Right ventricle myocardium inferior (tissue), 1 donor: ENCODE measurements at regions not wholly inside any gene's neighbourhood (a gene's known extent, or its start where the extent isn't known, plus 50 kb on each side); places are given as distances from the start of the nearest gene placed in this dataset.
"Not testable (repeated sequence)": the region's sequence is repeated elsewhere in the genome, so short reads cannot be mapped to it uniquely, and the experiment has no call there.

Experiments
- ATAC-seq: fragments of 200-7000 bp; cut with Tn5 transposase; one replicate; pipeline ENCODE4 v1.9.1; 2020; ENCODE audit warnings: mild to moderate bottlenecking, moderate library complexity
- DNase-seq: peaks from one replicate; pipeline ENCODE4 v3.0.0; 2021; ENCODE audit errors: missing footprints
- intact Hi-C: fragments of 100-400 bp; cut with DNase I; formaldehyde crosslinking; loops from one replicate; pipeline ENCODE4 v1.11.0; 2022
- donor health status: DM: no; HTN: yes; CAD: no; lungs with severe emphysema.

DNA sequence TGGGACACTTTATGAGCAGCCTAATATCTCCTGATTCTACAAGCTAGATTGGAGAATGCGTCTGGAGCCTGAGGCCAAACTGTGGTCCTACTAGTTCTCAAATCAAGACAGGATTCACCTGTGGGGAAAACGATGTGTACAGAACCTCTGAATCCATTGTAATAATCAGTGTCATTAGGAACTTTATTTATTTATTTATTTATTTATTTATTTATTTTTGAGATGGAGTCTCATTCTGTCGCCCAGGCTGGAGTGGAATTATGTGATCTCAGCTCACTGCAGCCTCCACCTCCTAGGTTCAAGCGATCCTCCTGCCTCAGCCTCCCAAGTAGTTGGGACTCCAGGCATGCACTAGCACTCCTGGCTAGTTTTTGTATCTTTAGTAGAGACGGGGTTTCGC lies 52.6 kb upstream of the KIF26B start:
- ATAC-seq, intact Hi-C loops, DNase-seq: not testable (repeated sequence)

DNA sequence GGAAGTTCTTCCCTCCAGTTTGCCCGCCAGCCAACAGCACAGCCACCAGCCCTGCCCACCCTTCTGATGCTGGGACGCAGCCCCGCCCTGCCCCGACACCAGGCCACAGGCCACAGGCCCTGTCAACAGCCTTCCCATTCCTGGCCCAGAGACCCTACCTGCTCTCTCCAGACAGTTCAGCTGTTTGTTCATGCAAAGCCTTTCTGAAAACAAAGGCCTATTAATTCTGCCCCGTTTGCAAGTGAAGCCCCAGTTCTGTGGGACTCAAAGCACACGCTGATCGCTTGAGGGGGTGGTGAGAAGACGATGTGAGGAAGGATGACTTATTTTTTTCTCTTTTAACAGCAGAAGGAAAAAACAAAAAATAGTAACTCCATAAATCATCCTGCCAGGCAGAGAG lies 55.4 kb upstream of the KIF26B start:
- ATAC-seq (no peak), DNase-seq (no peak)
- intact Hi-C loops, result no loop called here

DNA sequence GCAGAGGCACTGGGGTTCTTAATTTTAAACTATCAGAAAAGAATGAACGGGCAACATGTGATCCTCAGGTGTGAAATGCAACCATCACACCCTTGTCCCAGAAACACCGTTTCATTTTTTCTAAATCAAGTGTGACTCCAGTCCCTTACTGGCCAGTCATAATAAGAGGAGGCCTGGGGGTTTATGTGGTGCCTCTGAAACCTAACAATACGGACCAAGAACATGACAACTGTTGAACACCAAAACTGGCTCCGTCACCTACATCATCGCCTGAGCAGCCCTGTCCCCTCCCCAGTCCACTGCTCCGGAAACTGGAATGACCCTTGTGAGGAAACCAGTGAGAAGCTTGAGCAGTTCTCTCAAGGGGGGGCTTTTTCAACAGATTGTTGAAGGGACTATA lies 55.9 kb upstream of the KIF26B start:
- DNase-seq (no peak), ATAC-seq (no peak)

DNA sequence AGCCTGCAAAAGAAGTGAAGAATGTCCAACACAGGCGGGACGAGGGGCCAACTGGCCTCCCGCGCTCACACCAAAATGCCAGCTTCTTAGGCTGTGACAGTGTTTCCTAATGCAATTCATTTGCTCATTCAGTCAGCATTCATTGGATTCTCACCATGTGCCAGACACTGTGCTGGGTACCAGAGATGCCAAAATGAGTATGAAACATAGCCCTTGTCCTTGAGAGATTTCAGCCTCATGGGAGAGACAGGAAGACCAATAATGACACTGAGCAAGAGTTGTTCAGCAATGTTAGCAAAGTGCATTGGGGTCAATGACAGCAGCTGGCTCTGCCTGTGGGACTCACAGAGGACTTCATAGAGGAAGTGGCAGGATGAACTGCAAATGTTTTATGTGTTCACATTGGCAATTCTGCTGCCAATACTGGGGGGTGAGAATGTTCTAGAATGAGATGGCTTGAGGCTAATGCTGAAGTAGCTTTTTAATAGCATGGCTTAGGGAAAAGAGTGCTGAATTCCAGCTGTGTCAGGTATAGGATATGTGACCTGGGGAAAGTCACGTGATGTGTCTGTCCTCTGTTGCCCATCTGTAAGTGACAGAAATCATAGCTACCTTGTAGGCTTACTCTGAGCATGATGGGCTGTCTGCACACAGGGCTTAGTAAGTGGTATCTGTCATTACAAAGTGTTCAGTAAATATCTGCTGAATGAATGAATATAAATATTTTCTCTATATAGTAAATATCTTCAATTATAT lies 58.3 kb upstream of the KIF26B start:
- intact Hi-C loops, result no loop called here
- ATAC-seq, result no peak
- no peak for DNase-seq

More for the DNA sequence above, 55.9 kb upstream of the KIF26B start:
- intact Hi-C loops, result no loop called here

DNA sequence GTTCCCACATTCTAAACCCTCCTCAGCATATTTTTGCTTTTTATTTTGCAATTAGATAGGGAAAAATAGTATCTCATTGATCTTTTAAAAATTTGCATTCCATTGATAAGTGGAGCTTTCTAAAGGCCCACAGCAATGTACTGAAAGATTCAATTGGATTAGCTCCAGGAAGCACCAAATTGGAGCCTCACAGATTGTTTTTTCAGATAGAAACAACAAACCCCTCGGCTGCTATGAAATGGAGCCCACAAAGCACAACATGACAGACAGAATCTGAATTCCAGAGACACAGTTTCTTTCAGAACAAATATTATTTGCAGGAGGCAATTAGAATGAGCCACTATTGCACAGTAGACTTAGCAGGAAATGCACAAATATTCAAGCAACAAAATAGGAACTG lies 58.9 kb upstream of the KIF26B start:
- DNase-seq (no peak), ATAC-seq (no peak)
- intact Hi-C loops, result no loop called here

DNA sequence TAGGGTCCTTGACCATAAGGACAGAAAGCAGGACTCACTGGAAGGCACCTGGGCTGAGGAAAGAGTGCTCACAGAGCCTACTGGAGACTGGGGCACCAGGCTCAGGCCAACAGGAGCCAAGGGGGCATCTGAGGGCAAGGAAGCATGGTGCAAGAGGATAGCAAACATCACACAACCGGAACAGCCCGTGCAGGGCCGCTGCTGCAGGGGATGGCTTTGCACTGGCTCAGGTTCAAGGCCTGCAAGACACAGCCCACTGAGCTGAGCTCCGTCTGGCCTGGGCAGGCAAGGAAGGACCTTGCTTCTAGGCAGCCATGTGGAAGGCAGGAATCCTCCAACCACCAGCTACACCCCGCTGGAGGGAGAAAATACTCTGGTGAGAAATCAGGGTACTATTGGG lies 59.8 kb upstream of the KIF26B start:
- intact Hi-C loops, result no loop called here
- no peak for ATAC-seq
- DNase-seq, result no peak

DNA sequence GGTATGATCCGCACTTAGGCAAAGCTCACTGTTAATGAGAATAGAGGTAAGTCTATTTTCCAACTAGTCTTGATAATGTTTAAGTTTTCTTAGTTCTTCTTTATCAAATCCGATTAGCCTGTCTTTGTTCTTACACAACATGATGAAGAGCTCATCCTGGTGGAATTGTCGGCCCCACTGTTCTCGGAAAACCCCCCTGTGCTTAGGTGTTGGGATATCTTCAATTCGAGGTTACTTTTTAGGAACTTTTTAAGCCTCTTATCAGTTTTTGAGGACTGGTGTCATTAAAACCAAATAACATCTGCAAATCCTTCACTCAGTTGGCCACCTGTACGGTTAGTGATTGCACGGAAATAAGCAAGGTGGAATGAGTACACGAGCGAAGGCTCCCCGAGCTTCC lies 60.7 kb upstream of the KIF26B start:
- ATAC-seq (no peak), DNase-seq (no peak)
- intact Hi-C loops, result no loop called here

DNA sequence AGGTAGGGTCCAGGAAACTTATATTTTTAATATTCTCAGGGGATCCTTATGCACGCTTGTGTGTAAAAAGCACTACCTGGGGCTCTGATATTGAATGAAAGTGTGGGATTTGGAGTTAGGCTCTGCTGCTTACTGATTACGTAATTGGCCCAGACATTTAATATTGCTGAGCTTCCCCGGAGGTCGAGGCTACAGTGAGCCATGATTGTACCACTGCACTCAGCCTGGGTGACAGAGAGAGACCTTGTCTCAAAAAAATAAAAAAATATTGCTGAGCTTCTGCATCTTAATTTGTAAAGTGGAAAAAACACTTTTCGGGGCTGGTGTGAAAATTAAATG lies 62.2 kb upstream of the KIF26B start:
- DNase-seq (no peak), ATAC-seq (no peak)
- intact Hi-C loops, result no loop called here

DNA sequence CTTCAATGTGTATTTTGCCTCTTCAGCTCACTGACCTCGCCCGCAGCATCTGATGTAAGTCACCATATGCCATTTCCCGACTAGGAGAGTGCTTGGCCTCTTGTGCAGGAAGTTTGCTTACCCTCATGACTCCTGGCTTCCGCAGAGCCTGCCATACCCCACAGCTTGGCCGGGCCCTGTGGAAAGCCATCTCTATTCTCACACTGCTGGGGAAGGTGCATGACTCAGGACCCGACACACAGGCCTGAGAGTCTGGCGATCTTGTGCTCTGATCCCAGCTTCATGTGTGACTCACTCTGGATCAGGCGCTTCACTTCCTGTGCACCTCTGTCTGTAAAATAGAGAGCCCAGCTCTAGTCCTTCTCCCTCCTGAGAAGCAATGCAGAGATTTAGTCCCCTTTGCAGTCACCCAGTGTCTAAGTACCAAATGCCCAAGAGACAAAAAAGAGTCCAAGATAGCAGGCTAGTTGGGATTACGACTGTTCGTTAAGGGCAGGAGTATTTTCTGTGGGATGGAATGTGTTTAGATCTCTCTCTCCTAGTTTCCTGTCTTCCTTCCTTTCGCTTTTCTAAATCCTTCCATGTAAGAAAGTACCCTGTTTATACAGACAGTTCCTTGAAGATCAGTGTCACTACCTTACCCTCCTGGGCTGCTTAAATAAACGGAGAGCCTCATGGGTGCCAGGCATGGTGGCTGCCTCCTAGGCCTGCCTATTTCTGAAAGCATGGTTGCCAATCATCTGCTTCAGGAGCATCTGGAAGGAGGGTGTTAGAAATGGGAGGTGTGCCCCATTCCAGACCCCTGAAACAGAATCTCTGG lies 62.8 kb upstream of the KIF26B start:
- ATAC-seq (no peak), DNase-seq (no peak)
- intact Hi-C loops, result no loop called here

DNA sequence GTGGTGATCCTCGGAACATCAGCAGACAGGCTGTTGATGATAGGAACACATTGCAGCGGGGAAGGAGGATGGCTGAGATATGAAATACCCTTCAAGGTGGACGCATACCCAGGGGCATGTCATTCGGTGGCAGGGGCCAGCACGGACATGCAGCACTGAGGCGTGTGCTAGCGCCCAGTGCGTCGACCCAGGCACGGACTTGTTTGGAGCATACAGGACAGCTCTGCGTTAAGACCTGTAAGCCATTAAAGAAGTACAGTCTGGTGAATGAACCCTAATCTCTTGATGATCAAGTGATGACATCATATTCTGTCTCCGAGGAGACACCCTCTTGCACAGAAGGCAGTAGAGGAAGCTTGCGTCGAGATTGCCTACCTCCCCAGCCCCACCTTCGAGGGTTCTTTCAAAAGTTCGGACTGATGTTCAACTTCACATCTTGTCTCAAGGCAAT lies 63.6 kb upstream of the KIF26B start:
- peak; percentile 65 for DNase-seq
- intact Hi-C loops, result no loop called here
- no peak for ATAC-seq

DNA sequence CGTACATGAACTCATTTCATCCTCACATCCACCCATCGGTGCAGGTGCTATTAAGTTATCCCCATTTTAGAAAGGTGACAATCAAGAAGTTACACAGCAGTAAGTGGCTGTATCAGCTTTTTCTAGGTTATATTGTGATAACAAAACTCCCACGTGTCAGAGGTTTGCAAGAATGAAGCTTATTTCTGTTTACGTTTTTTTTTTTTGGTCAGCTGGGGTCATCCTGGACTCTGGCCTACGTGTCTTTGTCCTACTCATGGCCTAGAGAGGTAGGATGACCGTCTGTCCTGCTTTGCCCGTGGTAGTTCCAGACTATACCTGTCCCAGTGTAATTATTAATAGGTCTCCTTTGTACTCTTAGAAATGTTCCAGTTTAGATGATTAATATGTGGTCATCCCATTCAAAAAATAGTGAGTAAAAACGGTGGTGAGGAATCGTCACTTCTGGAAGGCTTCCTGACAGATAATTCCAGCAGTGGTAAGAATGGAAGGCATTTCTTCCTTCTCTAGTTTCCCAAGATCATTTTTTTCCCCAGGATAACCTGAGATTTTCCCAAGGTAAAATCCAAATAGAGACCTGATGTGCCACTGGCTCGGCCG lies 64.2 kb upstream of the KIF26B start:
- DNase-seq (no peak), ATAC-seq (no peak)
- intact Hi-C loops, result no loop called here

DNA sequence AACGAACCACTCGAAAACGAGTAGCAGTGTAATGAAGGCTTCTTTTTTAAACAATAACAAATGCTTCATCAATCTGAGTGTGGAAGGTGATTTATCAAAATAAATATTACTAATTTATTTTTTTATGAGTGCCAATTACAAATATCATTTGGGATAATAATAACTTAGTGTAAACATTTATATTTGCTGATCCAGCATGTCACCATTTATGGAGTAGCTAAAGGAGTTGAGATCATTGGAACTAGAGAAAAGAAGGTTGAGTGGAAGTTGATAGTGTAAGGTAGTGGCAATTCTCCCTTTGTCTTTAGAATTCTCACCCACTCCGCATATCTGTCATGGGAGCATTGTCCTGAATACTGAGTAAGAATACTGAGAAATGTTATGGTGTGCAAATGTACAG lies 67.1 kb upstream of the KIF26B start:
- ATAC-seq, result no peak
- intact Hi-C loops, result no loop called here
- DNase-seq, result no peak

DNA sequence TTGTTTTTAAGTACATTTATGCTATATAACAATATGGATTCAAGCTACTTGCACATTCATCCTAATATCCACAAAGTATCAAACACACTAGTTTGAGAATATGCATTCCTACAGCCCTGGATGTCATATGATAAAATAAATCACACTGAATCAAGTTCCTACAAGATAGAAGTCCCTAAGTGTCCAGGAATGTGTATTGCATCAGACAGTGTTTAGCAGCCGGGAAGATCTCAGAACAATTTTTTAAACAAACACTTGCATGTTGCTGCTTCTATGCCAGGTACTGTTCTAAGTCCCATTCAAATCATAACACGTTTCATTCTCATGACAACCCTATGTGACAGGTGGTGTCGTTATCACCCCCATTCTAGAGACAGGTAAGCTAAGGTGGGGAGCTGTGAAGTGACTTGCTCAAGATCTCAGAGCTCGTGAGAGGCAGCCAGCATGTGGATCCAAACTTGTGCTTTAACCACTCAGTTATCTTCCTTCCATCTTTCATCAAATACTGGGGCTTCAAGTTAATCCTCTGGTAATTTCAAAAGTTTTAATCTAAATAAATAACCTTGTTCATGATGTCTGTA lies 68.3 kb upstream of the KIF26B start:
- ATAC-seq (no peak), DNase-seq (no peak)
- intact Hi-C loops, result no loop called here

DNA sequence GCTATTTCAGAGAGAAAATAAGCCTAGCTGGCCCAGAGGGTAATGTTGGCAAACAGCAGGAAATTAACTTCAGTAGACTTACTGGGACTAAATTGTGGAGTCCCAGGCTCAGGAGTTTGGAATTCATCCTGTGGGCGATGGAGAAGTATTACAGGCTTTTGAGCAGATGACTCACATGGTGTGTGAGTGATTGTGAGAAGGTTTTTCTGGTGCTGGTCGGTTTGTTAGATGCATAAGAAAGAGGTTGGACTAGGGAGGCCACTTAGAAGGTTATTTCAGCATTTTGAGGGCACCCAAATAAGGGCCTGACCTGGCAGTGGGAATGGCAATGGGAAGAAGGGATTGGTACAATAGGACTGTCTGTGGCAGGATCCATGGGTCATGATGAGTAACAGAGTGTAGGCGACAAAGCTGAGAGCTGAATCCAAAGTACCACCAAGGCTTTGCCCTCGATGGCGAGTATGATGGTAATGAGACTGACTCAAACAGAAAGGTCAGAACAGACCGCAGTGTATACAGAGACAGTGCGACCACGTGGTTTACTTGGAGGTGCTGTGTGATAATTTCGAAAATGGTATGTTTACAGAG lies 69.2 kb upstream of the KIF26B start:
- ATAC-seq, result no peak
- no peak for DNase-seq
- intact Hi-C loops, result no loop called here

DNA sequence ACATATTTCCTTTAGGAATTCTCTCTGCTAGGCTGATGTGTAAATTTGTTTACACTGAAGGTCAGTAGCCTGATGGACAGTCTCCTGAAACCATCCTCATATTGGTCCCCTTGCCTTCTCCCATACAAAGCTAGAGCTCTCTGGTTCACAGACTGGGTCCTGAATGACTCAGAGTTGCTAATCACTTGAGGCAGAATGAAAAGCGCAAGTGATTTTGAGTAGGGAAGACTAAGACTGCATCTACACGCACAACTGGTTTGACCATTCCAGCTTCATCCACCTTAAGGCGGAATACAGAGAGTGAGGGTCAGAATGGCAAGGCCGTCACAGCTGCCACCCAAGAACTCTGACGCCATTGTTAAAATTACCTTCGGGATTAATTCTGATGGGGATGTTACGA lies 70.2 kb upstream of the KIF26B start:
- ATAC-seq (no peak), DNase-seq (no peak)
- intact Hi-C loops, result no loop called here

DNA sequence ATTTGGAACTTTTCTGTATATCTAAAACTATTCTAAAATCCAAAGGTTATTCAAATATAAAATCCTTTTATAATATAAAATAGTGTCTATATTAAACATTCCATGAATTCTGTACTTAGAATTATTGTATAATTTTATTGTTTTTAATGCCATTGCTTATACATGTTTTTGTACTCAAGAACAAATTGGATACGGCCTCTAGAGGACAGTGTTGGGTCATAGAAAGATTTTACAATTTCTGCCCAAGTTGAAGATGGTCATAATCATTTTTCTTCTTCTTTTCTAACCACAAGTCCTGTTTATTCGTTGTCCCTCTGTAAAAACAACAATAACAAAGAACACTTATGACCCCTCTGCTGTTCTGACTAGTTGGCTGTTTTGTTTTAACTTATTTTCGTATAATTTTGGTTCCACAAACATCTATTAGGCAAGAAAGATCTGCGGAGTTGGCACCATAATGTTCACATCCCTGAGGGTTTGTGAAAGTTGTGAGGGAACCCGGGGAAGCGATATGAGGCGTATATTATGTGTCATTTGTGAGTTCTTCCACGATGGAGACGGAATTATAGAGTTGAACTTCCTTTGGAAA lies 75.7 kb upstream of the KIF26B start:
- intact Hi-C loops, result loop anchor here (2.0 kb wide), 1 partner anchor 1414 kb away; no protein-coding TSS in a partner anchor
- ATAC-seq, result no peak

DNA sequence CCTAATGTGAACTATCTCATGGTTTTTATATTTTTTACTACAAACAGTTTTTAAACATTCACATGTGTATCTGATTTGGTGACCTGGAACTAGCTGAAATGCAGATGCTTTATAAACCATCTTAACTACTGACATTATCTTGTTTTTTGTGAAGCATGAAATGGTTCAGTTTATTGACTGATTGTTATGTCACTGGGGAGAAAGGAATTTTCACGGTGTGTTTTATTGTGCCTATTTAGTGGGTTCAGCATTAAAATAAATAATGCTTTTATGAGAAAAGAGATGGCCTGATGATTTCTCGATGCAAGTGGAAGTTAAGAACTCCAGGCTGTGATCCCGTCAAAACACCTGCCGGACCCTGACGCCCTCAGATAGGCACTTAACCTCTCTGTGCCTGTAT lies 79.9 kb upstream of the KIF26B start:
- intact Hi-C loops, result no loop called here
- ATAC-seq (no peak), DNase-seq (no peak)

More for the DNA sequence above, 75.7 kb upstream of the KIF26B start:
- no peak for DNase-seq

DNA sequence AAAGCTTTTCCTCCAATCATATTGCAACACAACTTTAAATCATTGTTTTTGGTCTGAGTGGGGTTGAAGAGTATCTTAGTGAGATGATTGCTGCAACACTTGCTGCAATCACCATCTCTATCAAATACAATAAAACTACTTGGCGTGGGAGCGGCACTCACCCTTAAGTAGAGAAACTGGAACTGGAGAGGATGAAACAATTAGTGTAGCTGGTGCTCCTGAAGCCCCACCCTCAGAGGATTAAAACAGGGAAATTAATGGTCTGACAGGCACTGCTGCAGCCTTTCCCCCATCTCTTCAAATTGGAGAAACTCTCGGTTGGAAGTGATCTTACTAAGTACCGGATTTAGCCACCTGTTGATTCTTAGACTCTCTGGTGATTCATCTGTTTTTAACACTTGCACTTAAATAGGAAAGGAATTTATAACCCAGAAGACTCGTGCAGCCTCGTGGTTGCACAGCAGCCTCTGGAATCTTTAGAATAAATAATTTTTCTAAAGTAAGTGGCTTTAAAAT lies 80.5 kb upstream of the KIF26B start:
- DNase-seq (no peak), ATAC-seq (no peak)
- intact Hi-C loops, result no loop called here
